ENCODE measurements at regions not wholly inside any gene's neighbourhood (a gene's known extent, or its start where the extent isn't known, plus 50 kb on each side); places are given as distances from the start of the nearest gene placed in this dataset.

GRCh38 chrX:116657071-116657470 lies 194.3 kb upstream of the CT83 start:
- CTCF ChIA-PET (ENCODE audit: unreplicated experiment): no interaction called here
- Histone ChIP-seq H3K4me3 (ENCODE audit: low read depth, low read length, poor library complexity, severe bottlenecking) (no peak overlapping the region), H3K4me1 (ENCODE audit: insufficient read depth, low read length, poor library complexity, severe bottlenecking) (no peaks in the 10 kb centered on the region), H4K20me1 (ENCODE audit: insufficient read depth, low read length) (no peaks in the 10 kb centered on the region), H3K27ac (ENCODE audit: low read depth, low read length, poor library complexity, severe bottlenecking) (no peak overlapping the region), H3K79me2 (ENCODE audit: insufficient read depth, low read depth, low read length) (no peaks in the 10 kb centered on the region), H3K36me3 (ENCODE audit: insufficient read depth, low read length) (no peaks in the 10 kb centered on the region), H3K4me2 (ENCODE audit: low read length) (no peak overlapping the region), H3K9me2 (ENCODE audit: insufficient read depth, low read length) (no peaks in the 10 kb centered on the region), H2AFZ (ENCODE audit: low read length) (no peak overlapping the region), H3K9me3 (ENCODE audit: low read length) (no peaks in the 10 kb centered on the region)
- POLR2A ChIA-PET: no interaction called here
- intact Hi-C loops (cut with micrococcal nuclease; ENCODE audit: unreplicated experiment): no loop called here
- TF ChIP-seq CTCF (conservative IDR thresholded peaks at IDR 0.05; ENCODE audit: low read length) (no peak), EZH2phosphoT487 (IDR thresholded peaks at IDR 0.05; ENCODE audit: borderline replicate concordance, low read depth, low read length) (no peak)
- DNase-seq (ENCODE audit: low spot score): no peak
- no TSS peak for BruUV-seq (replicated peaks)

DNA sequence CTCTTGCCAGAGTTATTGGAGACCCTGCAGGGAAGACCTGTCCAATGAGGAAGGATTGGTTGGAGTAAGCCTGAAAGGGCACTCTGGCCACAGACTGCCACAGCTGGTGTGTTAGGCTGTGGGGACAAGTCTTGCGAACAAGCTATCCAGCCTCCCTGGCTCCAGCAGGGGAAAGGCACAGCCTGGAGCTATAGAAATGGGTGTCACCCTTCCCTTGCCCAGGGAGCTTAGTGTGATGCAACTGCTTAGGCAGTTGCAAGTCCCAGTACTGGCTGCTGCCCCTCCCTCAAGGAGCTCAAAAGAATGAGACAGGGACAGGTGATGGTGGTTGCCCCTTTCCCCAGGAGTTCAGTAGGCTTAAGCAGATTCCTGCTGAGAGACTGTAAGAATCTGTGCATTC lies 165.7 kb upstream of the CT83 start:
- H3K36me3 ChIP-seq (ENCODE audit: insufficient read depth, low read length): no peaks in the 10 kb centered on the region
- DNase-seq (ENCODE audit: low spot score): no peak
- intact Hi-C loops (cut with micrococcal nuclease; ENCODE audit: unreplicated experiment): no loop called here
- H3K27ac ChIP-seq (ENCODE audit: low read depth, low read length, poor library complexity, severe bottlenecking): no peak overlapping the region
- H3K9me3 ChIP-seq (ENCODE audit: low read length): no peaks in the 10 kb centered on the region
- no peaks in the 10 kb centered on the region for H3K4me1 ChIP-seq (ENCODE audit: insufficient read depth, low read length, poor library complexity, severe bottlenecking)
- ChIA-PET CTCF (ENCODE audit: unreplicated experiment) (no interaction called here), POLR2A (no interaction called here)
- H4K20me1 ChIP-seq (ENCODE audit: insufficient read depth, low read length): no peaks in the 10 kb centered on the region
- no peaks in the 10 kb centered on the region for H3K79me2 ChIP-seq (ENCODE audit: insufficient read depth, low read depth, low read length)
- no TSS peak for BruUV-seq (replicated peaks)
- no peak overlapping the region for H3K4me2 ChIP-seq (ENCODE audit: low read length)
- TF ChIP-seq EZH2phosphoT487 (IDR thresholded peaks at IDR 0.05; ENCODE audit: borderline replicate concordance, low read depth, low read length) (no peak), CTCF (conservative IDR thresholded peaks at IDR 0.05; ENCODE audit: low read length) (no peak)
- no peak overlapping the region for H2AFZ ChIP-seq (ENCODE audit: low read length)
- H3K4me3 ChIP-seq (ENCODE audit: low read depth, low read length, poor library complexity, severe bottlenecking): no peak overlapping the region
- no peaks in the 10 kb centered on the region for H3K9me2 ChIP-seq (ENCODE audit: insufficient read depth, low read length)

- Histone ChIP-seq H4K20me1 (ENCODE audit: insufficient read depth, low read length) (no peaks in the 10 kb centered on the region), H3K9me2 (ENCODE audit: insufficient read depth, low read length) (no peaks in the 10 kb centered on the region), H3K36me3 (ENCODE audit: insufficient read depth, low read length) (no peaks in the 10 kb centered on the region), H3K4me1 (ENCODE audit: insufficient read depth, low read length, poor library complexity, severe bottlenecking) (no peaks in the 10 kb centered on the region), H3K27ac (ENCODE audit: low read depth, low read length, poor library complexity, severe bottlenecking) (no peak overlapping the region), H2AFZ (ENCODE audit: low read length) (no peak overlapping the region), H3K79me2 (ENCODE audit: insufficient read depth, low read depth, low read length) (no peaks in the 10 kb centered on the region), H3K9me3 (ENCODE audit: low read length) (no peaks in the 10 kb centered on the region), H3K4me3 (ENCODE audit: low read depth, low read length, poor library complexity, severe bottlenecking) (no peak overlapping the region), H3K4me2 (ENCODE audit: low read length) (no peak overlapping the region)
- DNase-seq (ENCODE audit: low spot score): no peak
- no peak for TF ChIP-seq CTCF (conservative IDR thresholded peaks at IDR 0.05; ENCODE audit: low read length)
- no peak for TF ChIP-seq EZH2phosphoT487 (IDR thresholded peaks at IDR 0.05; ENCODE audit: borderline replicate concordance, low read depth, low read length)
- no TSS peak for BruUV-seq (replicated peaks)
- intact Hi-C loops (cut with micrococcal nuclease; ENCODE audit: unreplicated experiment): no loop called here
- ChIA-PET CTCF (ENCODE audit: unreplicated experiment) (no interaction called here), POLR2A (no interaction called here)
Observed at GRCh38 chrX:116618546-116618945, 155.8 kb upstream of the CT83 start.
